ENCODE measurements at regions not wholly inside any gene's neighbourhood (a gene's known extent, or its start where the extent isn't known, plus 50 kb on each side); places are given as distances from the start of the nearest gene placed in this dataset.
"Not testable (repeated sequence)": the region's sequence is repeated elsewhere in the genome, so short reads cannot be mapped to it uniquely, and the experiment has no call there.

DNA sequence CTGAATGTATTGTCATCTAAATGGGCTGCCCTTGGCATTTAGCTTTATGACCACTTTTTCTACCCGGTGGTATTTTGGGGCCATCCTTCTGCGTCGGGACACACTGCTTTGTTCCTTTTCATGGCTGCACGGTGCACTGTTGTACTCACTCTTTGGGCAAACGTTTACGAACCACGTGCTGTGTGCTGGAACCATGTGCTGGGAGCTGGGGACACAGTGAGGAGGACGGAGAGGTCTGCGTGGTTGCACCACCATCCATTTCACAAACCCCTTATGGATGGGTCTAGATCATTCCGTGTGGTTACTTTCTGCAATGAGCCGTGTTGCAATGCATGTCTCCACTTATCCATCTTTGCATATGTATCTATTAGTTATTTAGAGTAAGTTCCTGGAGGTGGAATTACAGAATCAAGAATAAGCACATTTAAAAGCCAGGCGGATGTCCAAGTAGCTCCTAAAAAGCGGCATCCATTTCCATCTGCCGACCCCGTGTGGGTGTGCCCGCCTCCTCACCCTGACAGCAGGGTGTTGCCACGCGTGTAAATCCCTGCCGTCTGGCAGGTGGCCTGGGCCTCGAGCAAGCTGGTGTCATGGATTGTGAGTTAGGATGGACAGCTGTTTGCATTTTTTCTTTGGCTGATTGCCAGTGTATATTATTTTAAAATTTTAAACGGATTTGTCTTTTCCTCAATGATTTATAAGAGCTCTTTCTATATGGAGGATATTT lies 183.1 kb downstream of the BANP start:
- peaks cover 13 to 18% of the 10 kb centered on the region in 2 experiments; a peak in 2 of 4 replicates for H3K9me3 ChIP-seq (ENCODE audit: insufficient read depth in 2 of 2, low read depth in 1 of 2, low read length in 1 of 2)
- H2BK15ac ChIP-seq (ENCODE audit: low read length); H3K18ac ChIP-seq (ENCODE audit: extremely low read depth, low read length); H2BK5ac ChIP-seq (ENCODE audit: low read depth, low read length); H2BK120ac ChIP-seq (replicated peaks; ENCODE audit: low read depth, low read length); H3K23ac ChIP-seq (ENCODE audit: insufficient read length); POLR2A ChIA-PET (ENCODE audit: partially characterized antibody); H4K91ac ChIP-seq (replicated peaks; ENCODE audit: insufficient read length, low read length); H3K27ac ChIP-seq (ENCODE audit: low read depth, low read length); H2AFZ ChIP-seq (ENCODE audit: low read length); H2BK12ac ChIP-seq (ENCODE audit: low read depth, low read length); H3K4ac ChIP-seq (replicated peaks; ENCODE audit: insufficient read length, low read depth, low read length); H2AK5ac ChIP-seq (ENCODE audit: low read depth, low read length); H3K14ac ChIP-seq (ENCODE audit: insufficient read length); DNase-seq (ENCODE audit: low read depth in 1 of 2, low spot score in 2 of 2); H4K20me1 ChIP-seq (replicated peaks in 1 of 2; ENCODE audit: control insufficient read depth in 1 of 2, insufficient read depth in 2 of 2, low read length in 2 of 2); H3K79me1 ChIP-seq (ENCODE audit: low read depth, low read length); H3K4me3 ChIP-seq (ENCODE audit: extremely low read depth in 1 of 4, insufficient read depth in 2 of 4, low read depth in 3 of 4, low read length in 4 of 4); H3K27me3 ChIP-seq (replicated peaks in 1 of 4; ENCODE audit: control insufficient read depth in 3 of 4, extremely low read depth in 1 of 4, insufficient read depth in 3 of 4, low read length in 3 of 4); H3K4me1 ChIP-seq (replicated peaks in 1 of 4; ENCODE audit: control insufficient read depth in 3 of 4, insufficient read depth in 4 of 4, low read length in 3 of 4); H3K23me2 ChIP-seq (ENCODE audit: low read depth, low read length); H4K8ac ChIP-seq (ENCODE audit: extremely low read depth, insufficient read depth, low read length); H4K5ac ChIP-seq (ENCODE audit: insufficient read length, low read depth, low read length); H3K79me2 ChIP-seq (ENCODE audit: control insufficient read depth in 1 of 2, insufficient read depth in 2 of 2, low read length in 2 of 2); H2BK20ac ChIP-seq (ENCODE audit: low read length); H3K56ac ChIP-seq (replicated peaks; ENCODE audit: insufficient read length, low read depth, low read length); H3K4me2 ChIP-seq (ENCODE audit: insufficient read depth in 1 of 2, low read depth in 2 of 2, low read length in 2 of 2); H3K9ac ChIP-seq (replicated peaks in 1 of 4; ENCODE audit: extremely low read depth in 1 of 4, low read depth in 3 of 4, low read length in 3 of 4); H3K36me3 ChIP-seq (ENCODE audit: control insufficient read depth in 2 of 4, insufficient read depth in 4 of 4, low read length in 3 of 4): not testable (repeated sequence)
- peak; percentile 36 for FAIRE-seq
- CTCF ChIA-PET (ENCODE audit: partially characterized antibody), result interaction anchor here (0.6 to 0.9 kb wide), 2 partner anchors 74 to 273 kb away, joined by 3 read pairs; no protein-coding TSS in a partner anchor
- 91% methylated on average over 21 of the region's 21 CpGs; no CpG with 5 or more reads in 1 of the 2 experiments for WGBS, 2 experiments (ENCODE audit: extremely low coverage in 1 of 2, insufficient coverage in 1 of 2, insufficient read length in 1 of 2, insufficient replicate concordance in 2 of 2, low coverage in 1 of 2, low lambda C conversion rate in 2 of 2, missing lambda C conversion rate in 1 of 2)

All from H1 (cell line).